ENCODE measurements at regions not wholly inside any gene's neighbourhood (a gene's known extent, or its start where the extent isn't known, plus 50 kb on each side); places are given as distances from the start of the nearest gene placed in this dataset.

- no peak for TF ChIP-seq POLR2A (IDR thresholded peaks at IDR 0.05)
- TF ChIP-seq CTCF (IDR thresholded peaks at IDR 0.05): no peak
Measured at GRCh38 chr1:94646786-94647555, 105.4 kb upstream of the F3 start.

All from testis (tissue), 2 donors.